Neuronal stem cell (in vitro differentiated cells): ENCODE measurements at regions not wholly inside any gene's neighbourhood (a gene's known extent, or its start where the extent isn't known, plus 50 kb on each side); places are given as distances from the start of the nearest gene placed in this dataset.

ENCODE experiments used
- DNase-seq: peaks from one replicate; pipeline ENCODE4 v3.0.0-alpha.2; 2013; ENCODE audit warnings: low spot score
- H2AFZ ChIP-seq: one replicate; pipeline ENCODE4 v1.6.1; 2013; ENCODE audit warnings: mild to moderate bottlenecking, low read length, inconsistent platforms
- H2AK5ac ChIP-seq: 2 replicates; pipeline ENCODE4 v1.6.1; 2013; ENCODE audit warnings: low read depth, mild to moderate bottlenecking, inconsistent platforms, low read length, moderate library complexity, mixed read lengths
- H2BK120ac ChIP-seq: 2 replicates; pipeline ENCODE4 v1.6.1; 2013; ENCODE audit warnings: low read depth, mild to moderate bottlenecking, inconsistent platforms, low read length, moderate library complexity, mixed read lengths
- H2BK12ac ChIP-seq: one replicate; pipeline ENCODE4 v1.6.1; 2013; ENCODE audit warnings: low read length, inconsistent platforms
- H2BK15ac ChIP-seq: 2 replicates; pipeline ENCODE4 v1.6.1; 2013; ENCODE audit warnings: mild to moderate bottlenecking, low read length, inconsistent platforms, mixed read lengths
- H2BK5ac ChIP-seq: one replicate; pipeline ENCODE4 v1.6.1; 2013; ENCODE audit warnings: inconsistent platforms, mild to moderate bottlenecking, low read length, moderate library complexity
- H3K14ac ChIP-seq: one replicate; pipeline ENCODE4 v1.6.1; 2013; ENCODE audit warnings: low read length, inconsistent platforms
- H3K18ac ChIP-seq: 2 replicates; pipeline ENCODE4 v1.6.1; 2013; ENCODE audit warnings: low read length, inconsistent platforms
- H3K23ac ChIP-seq: 2 replicates; pipeline ENCODE4 v1.6.1; 2013; ENCODE audit warnings: low read depth, mild to moderate bottlenecking, mixed read lengths, low read length, inconsistent platforms; ENCODE audit not compliant: poor library complexity
- H3K27ac ChIP-seq: replicated peaks from 3 replicates; pipeline ENCODE4 v1.5.1; 2013; ENCODE audit warnings: low read length, inconsistent platforms
- H3K27me3 ChIP-seq, 3 experiments: 2 replicates each; pipeline ENCODE4 v1.6.1; 2013; ENCODE audit warnings: low read length in 3 of 3, mild to moderate bottlenecking in 2 of 3, inconsistent platforms in 1 of 3, low read depth in 1 of 3, mixed read lengths in 1 of 3, moderate library complexity in 1 of 3; ENCODE audit not compliant: control insufficient read depth in 3 of 3, insufficient read depth in 3 of 3
- H3K36me3 ChIP-seq, 2 donors: replicated peaks in 1 of 2; 2 replicates each; pipeline ENCODE4 v1.6.1; 2013; ENCODE audit warnings: low read length in 2 of 2; ENCODE audit not compliant: control insufficient read depth in 2 of 2, insufficient read depth in 2 of 2
- H3K4ac ChIP-seq: 2 replicates; pipeline ENCODE4 v1.6.1; 2013; ENCODE audit warnings: inconsistent platforms, mild to moderate bottlenecking, low read length, moderate library complexity
- H3K4me1 ChIP-seq, 2 donors: 1 replicate in 1 of 2; 2 replicates in 1 of 2; pipeline ENCODE4 v1.6.1; 2013; ENCODE audit warnings: low read length in 2 of 2, low read depth in 1 of 2; ENCODE audit not compliant: control insufficient read depth in 2 of 2, insufficient read depth in 1 of 2
- H3K4me2 ChIP-seq: one replicate; pipeline ENCODE4 v1.6.1; 2013; ENCODE audit warnings: mild to moderate bottlenecking, low read length, inconsistent platforms; ENCODE audit not compliant: insufficient read depth, poor library complexity, severe bottlenecking
- H3K4me3 ChIP-seq, 2 donors: 2 replicates each; pipeline ENCODE4 v1.5.1; 2013; ENCODE audit warnings: low read length in 2 of 2, mild to moderate bottlenecking in 2 of 2, inconsistent platforms in 1 of 2, moderate library complexity in 1 of 2
- H3K79me1 ChIP-seq: one replicate; pipeline ENCODE4 v1.6.1; 2013; ENCODE audit warnings: low read depth, mild to moderate bottlenecking, inconsistent platforms, low read length, moderate library complexity
- H3K9ac ChIP-seq: one replicate; pipeline ENCODE4 v1.6.1; 2013; ENCODE audit warnings: mild to moderate bottlenecking, low read depth, low read length, inconsistent platforms; ENCODE audit not compliant: poor library complexity
- H3K9me3 ChIP-seq, 2 donors: replicated peaks in 1 of 2; 2 replicates each; pipeline versions ENCODE3 to v1.6.1; 2013; ENCODE audit warnings: low read length in 2 of 2, mild to moderate bottlenecking in 2 of 2, inconsistent platforms in 1 of 2, low read depth in 1 of 2, mixed read lengths in 1 of 2, moderate library complexity in 1 of 2; ENCODE audit not compliant: control insufficient read depth in 2 of 2, insufficient read depth in 1 of 2
- H4K8ac ChIP-seq: one replicate; pipeline ENCODE4 v1.6.1; 2013; ENCODE audit warnings: low read depth, mild to moderate bottlenecking, inconsistent platforms, low read length, moderate library complexity
- H4K91ac ChIP-seq: one replicate; pipeline ENCODE4 v1.6.1; 2013; ENCODE audit warnings: low read length, low read depth, mild to moderate bottlenecking, inconsistent platforms; ENCODE audit not compliant: poor library complexity
- WGBS, 2 donors: extraction: QIAGEN DNeasy Blood & Tissue Kit; methylation state at CpG; one replicate each; pipeline ENCODE4 v1.1.7; 2013; ENCODE audit warnings: missing lambda C conversion rate in 2 of 2, mixed read lengths in 1 of 2; ENCODE audit not compliant: insufficient read length in 2 of 2, insufficient replicate concordance in 1 of 2; ENCODE audit errors: extremely low coverage in 2 of 2; 5-methylcytosine and 5-hydroxymethylcytosine counted together

GRCh38 chr9:90991953-90992352 lies 190.3 kb downstream of the SYK start:
- Histone ChIP-seq H4K91ac (no peak overlapping the region), H2AK5ac (no peak overlapping the region), H3K14ac (no peak overlapping the region), H2BK12ac (no peak overlapping the region), H3K18ac (no peak overlapping the region), H3K4ac (no peak overlapping the region), H3K9ac (no peak overlapping the region), H2BK120ac (no peak overlapping the region), H3K23ac (no peak overlapping the region), H2AFZ (no peak overlapping the region), H3K9me3 (no peaks in the 10 kb centered on the region), H3K4me2 (no peak overlapping the region), H3K36me3 (no peaks in the 10 kb centered on the region), H3K27me3 (no peaks in the 10 kb centered on the region), H3K4me1 (peaks cover 0 to 2% of the 10 kb centered on the region in 2 donors), H3K4me3 (no peak overlapping the region), H2BK15ac (no peak overlapping the region), H2BK5ac (no peak overlapping the region), H3K27ac (no peak overlapping the region), H3K79me1 (no peaks in the 10 kb centered on the region), H4K8ac (no peak overlapping the region)
- DNase-seq = no peak
- WGBS, 2 donors = no CpG with 5 or more reads among the region's 1 CpG

- Histone ChIP-seq H3K23ac (no peak overlapping the region), H4K91ac (no peak overlapping the region), H3K9ac (no peak overlapping the region), H2BK12ac (no peak overlapping the region), H2AK5ac (no peak overlapping the region), H3K36me3 (no peaks in the 10 kb centered on the region), H3K27ac (no peak overlapping the region), H2BK15ac (no peak overlapping the region), H3K14ac (no peak overlapping the region), H2AFZ (no peak overlapping the region), H3K27me3 (no peaks in the 10 kb centered on the region), H3K79me1 (no peaks in the 10 kb centered on the region), H3K4me3 (peak overlapping the region in 1 of 2 donors; percentile 20), H3K4me2 (no peak overlapping the region), H3K9me3 (no peaks in the 10 kb centered on the region), H3K18ac (no peak overlapping the region), H3K4ac (no peak overlapping the region), H2BK5ac (no peak overlapping the region), H3K4me1 (peaks cover 0 to 2% of the 10 kb centered on the region in 2 donors), H2BK120ac (no peak overlapping the region), H4K8ac (no peak overlapping the region)
- DNase-seq = no peak
- no CpG with 5 or more reads among the region's 2 CpGs for WGBS, 2 donors
Measured at GRCh38 chr9:90995516-90995915, 193.9 kb downstream of the SYK start.

GRCh38 chr9:90996154-90997065 lies 194.8 kb downstream of the SYK start:
- no peak overlapping the region for H3K9ac ChIP-seq
- H4K8ac ChIP-seq = no peak overlapping the region
- no peak overlapping the region for H4K91ac ChIP-seq
- H3K4me3 ChIP-seq = no peak overlapping the region
- H3K4me1 ChIP-seq = peaks cover 0 to 2% of the 10 kb centered on the region in 2 donors
- WGBS, 2 donors = no CpG with 5 or more reads among the region's 6 CpGs
- H3K18ac ChIP-seq = no peak overlapping the region
- no peak overlapping the region for H3K4me2 ChIP-seq
- H2BK5ac ChIP-seq = no peak overlapping the region
- DNase-seq = no peak
- no peak overlapping the region for H2AK5ac ChIP-seq
- H3K9me3 ChIP-seq = no peaks in the 10 kb centered on the region
- H2BK120ac ChIP-seq = no peak overlapping the region
- no peaks in the 10 kb centered on the region for H3K36me3 ChIP-seq
- no peaks in the 10 kb centered on the region for H3K79me1 ChIP-seq
- H2BK12ac ChIP-seq = no peak overlapping the region
- H3K4ac ChIP-seq = no peak overlapping the region
- no peak overlapping the region for H3K27ac ChIP-seq
- H3K14ac ChIP-seq = no peak overlapping the region
- no peak overlapping the region for H2AFZ ChIP-seq
- no peak overlapping the region for H2BK15ac ChIP-seq
- H3K27me3 ChIP-seq = no peaks in the 10 kb centered on the region
- no peak overlapping the region for H3K23ac ChIP-seq

- Histone ChIP-seq H2BK5ac (no peak overlapping the region), H3K9ac (no peak overlapping the region), H3K36me3 (no peaks in the 10 kb centered on the region), H2AFZ (no peak overlapping the region), H3K4me3 (no peak overlapping the region), H3K18ac (no peak overlapping the region), H2AK5ac (no peak overlapping the region), H3K4me1 (peaks cover 0 to 2% of the 10 kb centered on the region in 2 donors), H2BK12ac (no peak overlapping the region), H3K23ac (no peak overlapping the region), H3K4ac (no peak overlapping the region), H4K91ac (no peak overlapping the region), H3K14ac (no peak overlapping the region), H3K9me3 (no peaks in the 10 kb centered on the region), H3K27me3 (no peaks in the 10 kb centered on the region), H2BK15ac (no peak overlapping the region), H3K4me2 (no peak overlapping the region), H2BK120ac (no peak overlapping the region), H3K27ac (no peak overlapping the region), H3K79me1 (no peaks in the 10 kb centered on the region), H4K8ac (no peak overlapping the region)
- no peak for DNase-seq
- WGBS, 2 donors = no CpG with 5 or more reads among the region's 7 CpGs
Measured at GRCh38 chr9:90998573-90998972, 197.0 kb downstream of the SYK start.
